Hypothalamus (tissue), 51 donors: ENCODE measurements at regions not wholly inside any gene's neighbourhood (a gene's known extent, or its start where the extent isn't known, plus 50 kb on each side); places are given as distances from the start of the nearest gene placed in this dataset.
A peak's percentile ranks its signal among the peaks of the same experiment; 100 is the strongest.

Experiments
- DNase-seq, 51 donors: peaks; one replicate each; lab custom pipeline; 2025; lab: John Stamatoyannopoulos, UW

DNA sequence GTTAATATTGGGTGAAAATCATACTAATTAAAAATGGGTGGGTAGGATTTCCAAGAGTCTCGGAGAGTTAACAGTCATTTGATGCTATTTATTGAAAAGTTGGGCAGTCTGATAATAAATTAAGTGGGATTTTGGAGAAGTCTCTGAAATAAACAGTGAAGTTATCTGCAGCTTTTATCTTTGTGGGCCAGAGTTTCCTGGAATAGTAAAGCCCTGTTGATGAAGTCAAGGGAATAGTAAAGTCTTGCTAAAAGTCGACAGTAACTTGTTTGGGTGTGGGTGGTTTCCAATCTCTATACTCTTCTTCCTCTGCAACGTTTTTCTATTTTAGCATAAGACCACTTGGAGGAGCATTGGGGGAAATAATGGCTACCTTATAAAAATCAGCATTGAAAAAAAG is 493.6 kb downstream of the EPM2A start:
- no peak for DNase-seq

DNA sequence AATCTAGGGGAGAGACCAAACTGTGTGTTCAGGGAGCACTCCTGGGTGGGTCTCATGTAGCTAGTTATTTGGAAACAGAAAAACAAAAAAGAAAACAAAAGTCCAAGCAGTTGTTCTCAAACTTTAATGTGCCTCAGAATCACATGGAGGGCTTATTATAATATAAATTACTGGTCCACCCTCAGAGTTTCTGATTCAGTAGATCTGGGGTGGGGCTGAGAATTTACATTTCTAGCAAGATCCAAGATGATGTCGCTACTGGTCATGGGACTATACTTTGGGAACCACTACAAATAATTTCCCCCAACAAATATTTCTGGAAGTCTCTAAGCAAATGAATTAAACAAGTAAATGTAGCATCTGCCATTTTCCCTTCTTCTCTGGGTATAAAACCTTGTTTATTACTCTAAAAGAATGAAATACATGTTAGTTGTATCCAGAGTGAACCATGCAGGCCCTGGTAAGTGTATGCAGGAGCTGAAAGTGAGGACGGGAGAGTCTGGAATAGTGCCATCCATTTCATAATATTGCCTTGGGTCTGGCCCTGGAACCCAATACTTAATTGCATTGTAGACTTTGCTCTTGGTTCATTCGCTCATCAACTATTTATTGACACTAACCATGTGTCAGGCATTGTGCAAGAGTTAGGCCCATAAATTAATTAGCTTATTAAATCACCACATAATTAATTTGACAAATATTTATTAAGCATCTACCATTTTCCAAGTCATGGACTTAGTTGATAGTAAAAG is 490.8 kb downstream of the EPM2A start:
- no peak for DNase-seq

DNA sequence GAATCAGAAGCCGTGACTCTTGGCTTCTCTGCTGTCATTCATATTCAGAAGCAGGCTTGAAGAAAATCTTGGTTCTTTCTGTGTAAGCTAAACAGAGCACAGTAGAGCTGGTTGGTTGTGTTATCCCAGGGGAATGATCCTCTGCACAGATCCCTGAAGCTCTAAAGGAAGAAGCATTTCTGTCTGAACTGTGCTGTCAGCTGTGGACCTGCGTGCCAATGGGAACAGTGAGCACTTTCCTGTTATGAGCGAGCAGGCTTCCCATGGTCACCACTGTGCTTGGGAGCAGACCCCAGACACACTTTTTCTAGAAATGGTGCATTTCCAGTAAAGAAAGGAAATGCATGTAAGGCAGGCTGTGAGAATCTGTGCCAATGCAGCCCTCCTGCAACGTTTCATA is 490.2 kb downstream of the EPM2A start:
- peak in 1 of 51 donors; percentile 2 for DNase-seq

- peak in 1 of 51 donors; percentile 5 for DNase-seq
Observed at GRCh38 chr6:145247692-145248419, 487.5 kb downstream of the EPM2A start.

GRCh38 chr6:145250436-145250835 is 484.9 kb downstream of the EPM2A start:
- no peak for DNase-seq

- no peak for DNase-seq
Observed at GRCh38 chr6:145252737-145253136, 482.6 kb downstream of the EPM2A start.

DNA sequence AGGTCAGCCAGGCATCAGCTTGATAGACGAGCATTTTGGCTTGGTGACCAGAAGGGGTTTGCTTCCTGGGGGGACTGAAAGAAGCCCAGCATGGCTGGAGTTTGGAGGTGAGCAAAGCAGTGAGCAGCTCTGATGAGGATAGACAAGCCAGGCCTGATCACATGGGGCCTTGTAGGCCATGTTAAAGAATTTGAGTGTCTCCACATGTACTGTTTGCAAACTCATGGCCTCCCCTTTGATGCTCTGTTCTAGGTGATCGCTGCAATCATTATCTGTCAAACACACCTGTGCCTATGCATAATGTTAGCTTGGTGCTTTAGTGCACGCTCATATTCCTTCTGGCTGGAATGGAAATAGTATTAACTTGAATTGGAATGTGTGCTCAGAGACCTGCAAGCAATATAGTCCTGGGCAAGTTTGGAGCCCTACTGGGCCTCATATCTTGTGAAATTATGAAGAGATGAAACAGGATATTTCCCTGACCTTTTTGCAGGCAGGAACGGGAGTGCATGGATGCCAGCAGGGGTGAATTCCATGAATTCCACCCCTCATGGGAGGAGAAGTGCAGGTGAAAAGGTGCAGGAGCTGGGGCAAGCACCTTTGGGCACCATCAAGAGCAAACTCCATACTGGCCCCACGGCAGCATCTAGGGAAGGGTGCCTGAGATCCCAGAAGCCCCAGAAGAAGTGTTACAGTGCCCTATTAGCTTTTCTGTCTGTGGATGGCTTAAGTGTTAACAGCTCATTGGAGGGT is 480.5 kb downstream of the EPM2A start:
- no peak for DNase-seq

- DNase-seq: no peak
Observed at GRCh38 chr6:145257704-145258103, 477.6 kb downstream of the EPM2A start.

DNA sequence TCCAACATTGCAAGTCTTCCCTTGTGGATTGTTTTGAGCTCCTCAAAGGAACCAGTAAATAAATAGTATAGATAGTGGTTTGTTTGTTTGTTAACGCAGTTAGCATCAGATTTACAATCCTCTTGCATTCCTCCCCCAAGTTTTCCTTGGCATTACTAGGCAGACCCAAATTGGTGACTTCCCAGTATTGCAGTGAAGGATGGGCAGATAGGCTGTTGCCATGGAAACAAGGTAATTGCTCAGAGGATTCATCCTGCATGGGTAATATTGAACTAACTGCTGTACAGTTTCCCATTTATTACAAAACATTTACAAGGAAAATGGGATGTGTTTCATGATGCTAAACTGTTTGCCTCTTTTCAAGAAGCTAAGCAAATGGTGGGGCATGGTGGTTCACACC is 477.2 kb downstream of the EPM2A start:
- DNase-seq: no peak

DNA sequence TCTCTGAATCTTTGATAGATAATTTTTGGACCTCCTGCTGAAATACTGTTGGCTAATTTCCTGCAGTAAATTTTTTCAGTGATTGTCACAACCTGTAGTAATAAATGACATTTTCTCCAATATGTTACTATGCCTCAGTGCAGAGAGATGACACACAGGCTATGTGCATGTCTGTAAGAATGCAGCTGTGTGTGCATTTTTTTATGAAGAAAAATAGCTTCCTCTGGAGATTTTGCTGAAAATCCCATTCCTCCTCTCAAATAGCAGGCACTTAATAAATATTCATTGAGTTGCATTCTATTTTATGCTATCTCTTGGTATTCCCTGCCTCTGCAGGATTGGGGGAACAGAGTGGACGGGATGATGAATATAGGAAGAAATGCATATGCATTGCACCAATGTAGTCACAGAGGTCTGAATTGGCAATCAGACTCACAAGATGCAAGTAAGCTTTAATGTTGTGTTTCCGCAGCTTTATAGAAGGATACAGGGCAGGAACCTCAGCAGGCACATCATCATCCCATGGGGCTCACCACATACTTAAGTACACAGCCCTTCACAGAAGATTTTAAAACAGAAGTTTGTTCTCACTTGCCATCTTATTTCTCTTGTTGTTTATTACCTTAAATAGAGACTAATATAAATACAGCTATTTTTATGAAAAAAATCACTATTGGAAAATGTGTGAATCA is 474.7 kb downstream of the EPM2A start:
- no peak for DNase-seq

DNA sequence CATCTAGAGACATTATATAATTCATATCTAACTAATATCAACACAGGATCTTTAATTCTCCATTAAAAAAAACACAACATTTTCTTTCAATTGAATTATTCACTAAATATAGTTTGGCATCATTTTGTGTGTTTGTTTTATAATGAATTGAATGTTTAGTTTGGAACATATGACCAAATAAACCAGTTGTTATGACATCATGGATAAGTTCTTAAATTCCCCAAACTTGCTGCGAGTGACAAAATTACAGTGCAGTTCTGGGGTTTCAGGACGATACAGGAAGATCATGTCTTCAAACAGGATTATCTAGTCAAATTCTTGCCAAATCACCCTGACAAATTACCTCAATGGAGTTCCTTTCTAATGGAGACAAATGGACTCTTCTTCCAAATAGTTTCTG is 473.6 kb downstream of the EPM2A start:
- no peak for DNase-seq

DNA sequence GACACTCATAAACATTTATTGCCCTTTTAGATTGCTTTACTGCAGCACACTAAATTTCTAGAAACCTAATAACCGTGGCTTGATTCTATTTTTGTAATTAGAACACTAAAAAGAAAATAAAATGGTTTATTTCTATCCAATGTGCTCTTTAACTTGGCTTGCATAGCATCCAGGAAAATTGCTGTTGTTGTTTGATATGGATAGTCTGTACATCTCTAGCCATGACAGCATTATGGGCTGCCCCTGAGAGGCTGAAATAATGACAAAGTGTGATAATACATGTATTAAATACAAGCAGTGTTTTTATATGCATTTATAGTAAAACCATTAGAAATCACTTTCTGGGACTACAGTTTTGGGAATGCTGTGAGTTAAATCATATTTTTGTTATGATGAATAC is 472.5 kb downstream of the EPM2A start:
- DNase-seq: no peak

- no peak for DNase-seq
Observed at GRCh38 chr6:145263778-145264211, 471.5 kb downstream of the EPM2A start.

DNA sequence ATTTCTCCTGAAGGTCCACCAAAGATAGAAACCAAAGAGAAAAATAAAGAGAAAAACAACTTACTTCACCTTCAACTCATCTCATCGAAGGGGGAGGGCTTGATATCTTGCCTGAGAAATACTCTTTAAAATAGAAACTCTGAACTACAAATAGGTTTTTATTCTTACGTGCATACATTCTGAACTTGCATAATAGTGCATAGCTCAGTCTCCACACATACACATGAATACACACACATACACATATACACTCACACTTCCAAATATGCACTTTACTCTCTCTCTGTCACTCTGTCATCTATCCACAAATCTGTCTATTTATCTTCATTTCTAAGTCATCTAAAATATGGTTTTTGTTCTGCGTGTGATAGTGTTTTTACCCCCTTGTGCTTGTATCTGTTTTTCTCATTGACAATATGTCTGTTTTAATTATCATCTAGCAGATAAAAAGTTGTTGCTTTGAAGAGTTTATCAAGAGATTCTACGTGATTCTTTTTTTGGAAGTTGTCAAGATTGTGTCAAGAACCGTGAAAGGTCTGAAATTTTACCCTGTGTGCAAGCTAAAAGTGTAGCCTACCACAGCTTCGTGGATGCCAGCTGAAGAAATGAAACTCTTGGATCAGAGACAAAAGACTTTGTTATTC is 468.8 kb downstream of the EPM2A start:
- no peak for DNase-seq

DNA sequence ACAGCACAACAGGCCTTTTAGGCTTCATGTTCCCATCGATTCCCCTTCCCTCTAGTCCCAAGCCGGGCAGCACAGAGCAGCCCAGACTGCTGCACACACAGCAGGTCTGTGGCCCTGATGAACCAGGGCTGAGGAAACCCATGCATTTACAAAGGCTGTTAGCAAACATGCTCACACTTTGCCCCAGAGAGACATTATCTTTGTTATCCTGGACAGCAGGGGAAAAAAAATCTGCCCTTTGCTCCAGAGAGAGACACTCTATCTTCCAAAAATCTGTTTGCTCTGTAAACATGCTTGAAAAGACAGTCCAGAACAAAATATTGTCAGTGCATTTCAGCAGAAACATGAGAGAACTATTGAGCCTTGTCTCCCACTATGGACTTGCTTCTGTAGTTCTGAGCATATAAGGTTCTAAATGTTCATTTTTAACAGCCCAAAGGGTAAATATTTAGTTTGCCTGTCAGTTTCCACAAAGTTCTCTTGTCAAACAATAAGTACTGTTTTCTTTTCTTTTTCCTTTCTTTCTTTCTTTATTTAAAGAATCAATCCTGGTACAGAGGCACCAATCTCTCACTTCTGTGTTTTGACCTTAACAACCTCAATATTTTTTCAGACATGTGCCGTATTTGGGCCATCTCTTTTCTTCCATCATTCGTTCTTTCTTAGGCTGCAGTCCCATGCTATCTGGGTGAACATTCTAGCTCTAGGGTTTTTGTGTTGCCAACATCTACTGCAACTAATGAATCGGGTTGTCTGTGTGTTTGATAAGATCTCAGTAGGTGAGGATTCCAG is 468.0 kb downstream of the EPM2A start:
- peak in 1 of 51 donors; percentile 2 for DNase-seq

DNA sequence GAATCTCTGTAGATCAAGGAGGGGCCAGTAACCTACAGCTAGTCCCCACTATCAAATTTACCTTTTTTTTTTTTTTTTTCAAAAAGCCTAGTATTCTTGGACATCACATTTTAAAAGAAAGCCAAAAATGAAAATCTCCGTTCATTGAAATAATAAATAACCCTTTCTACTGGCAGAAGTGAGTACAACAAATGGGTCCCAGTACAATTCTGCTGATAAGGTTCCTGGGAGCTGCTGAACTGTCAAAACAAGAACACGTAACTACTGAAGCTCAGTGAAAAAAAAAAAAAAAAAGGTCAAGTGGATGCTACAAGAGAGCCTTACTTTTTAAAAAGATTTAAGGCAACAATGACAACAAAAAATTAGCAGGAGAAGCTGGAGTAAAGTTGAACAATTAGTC is 464.9 kb downstream of the EPM2A start:
- DNase-seq: no peak

- no peak for DNase-seq
Observed at GRCh38 chr6:145271040-145271439, 464.3 kb downstream of the EPM2A start.

- DNase-seq: no peak
Observed at GRCh38 chr6:145271577-145271976, 463.7 kb downstream of the EPM2A start.

DNA sequence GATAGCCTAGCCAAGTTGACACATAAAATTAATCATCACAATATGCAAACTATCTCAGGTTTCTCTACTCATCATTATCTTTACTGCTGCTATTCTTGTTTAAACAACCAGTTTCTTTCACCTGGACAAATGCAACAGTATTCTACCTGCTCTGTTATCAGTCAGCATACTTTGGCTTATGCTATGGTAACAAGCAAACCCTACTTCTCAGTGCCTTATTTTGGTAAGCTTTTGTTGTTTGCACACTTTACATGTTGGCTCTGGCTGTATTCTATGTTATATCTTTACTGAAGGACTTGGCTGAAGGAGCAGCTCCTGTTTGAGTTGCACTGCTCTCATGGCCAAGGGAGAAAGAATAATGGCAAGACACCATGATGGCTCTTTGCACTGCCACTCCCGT is 463.1 kb downstream of the EPM2A start:
- no peak for DNase-seq

GRCh38 chr6:145273136-145273535 is 462.2 kb downstream of the EPM2A start:
- no peak for DNase-seq
